GM19328 (cell line): ENCODE measurements at regions not wholly inside any gene's neighbourhood (a gene's known extent, or its start where the extent isn't known, plus 50 kb on each side); places are given as distances from the start of the nearest gene placed in this dataset.

ENCODE experiments used
- ATAC-seq: cut with Tn5 transposase; IDR thresholded peaks from one replicate; pipeline ENCODE4 v1.9.1; 2021; ENCODE audit warnings: mild to moderate bottlenecking, moderate library complexity; ENCODE audit not compliant: unreplicated experiment

- no peak for ATAC-seq
Measured at GRCh38 chr2:128399690-128400291, 81.1 kb upstream of the HS6ST1 start.

- ATAC-seq: no peak
Measured at GRCh38 chr2:128401680-128402079, 83.0 kb upstream of the HS6ST1 start.

- ATAC-seq: no peak
Measured at GRCh38 chr2:128402911-128403670, 84.4 kb upstream of the HS6ST1 start.

GRCh38 chr2:128403814-128404708 lies 85.4 kb upstream of the HS6ST1 start:
- no peak for ATAC-seq

- ATAC-seq: no peak
Measured at GRCh38 chr2:128404709-128405466, 86.2 kb upstream of the HS6ST1 start.

GRCh38 chr2:128405467-128405900 lies 86.8 kb upstream of the HS6ST1 start:
- ATAC-seq: no peak

- ATAC-seq: no peak
Measured at GRCh38 chr2:128405981-128406613, 87.4 kb upstream of the HS6ST1 start.

- no peak for ATAC-seq
Measured at GRCh38 chr2:128406736-128407554, 88.3 kb upstream of the HS6ST1 start.

- ATAC-seq: no peak
Measured at GRCh38 chr2:128408349-128409305, 90.0 kb upstream of the HS6ST1 start.

GRCh38 chr2:128409326-128410034 lies 90.8 kb upstream of the HS6ST1 start:
- ATAC-seq: no peak

- ATAC-seq: no peak
Measured at GRCh38 chr2:128410035-128410757, 91.5 kb upstream of the HS6ST1 start.

- no peak for ATAC-seq
Measured at GRCh38 chr2:128410758-128411215, 92.1 kb upstream of the HS6ST1 start.

- ATAC-seq: no peak
Measured at GRCh38 chr2:128411431-128411830, 92.8 kb upstream of the HS6ST1 start.

GRCh38 chr2:128412181-128412871 lies 93.7 kb upstream of the HS6ST1 start:
- no peak for ATAC-seq

- no peak for ATAC-seq
Measured at GRCh38 chr2:128413014-128413717, 94.5 kb upstream of the HS6ST1 start.
